HG02981 (cell line): ENCODE measurements at regions not wholly inside any gene's neighbourhood (a gene's known extent, or its start where the extent isn't known, plus 50 kb on each side); places are given as distances from the start of the nearest gene placed in this dataset.
"Not testable (repeated sequence)": the region's sequence is repeated elsewhere in the genome, so short reads cannot be mapped to it uniquely, and the experiment has no call there.

Source experiments
- ATAC-seq: cut with Tn5 transposase; IDR thresholded peaks from one replicate; pipeline ENCODE4 v1.9.1; 2021; ENCODE audit warnings: mild to moderate bottlenecking, moderate library complexity; ENCODE audit not compliant: unreplicated experiment

DNA sequence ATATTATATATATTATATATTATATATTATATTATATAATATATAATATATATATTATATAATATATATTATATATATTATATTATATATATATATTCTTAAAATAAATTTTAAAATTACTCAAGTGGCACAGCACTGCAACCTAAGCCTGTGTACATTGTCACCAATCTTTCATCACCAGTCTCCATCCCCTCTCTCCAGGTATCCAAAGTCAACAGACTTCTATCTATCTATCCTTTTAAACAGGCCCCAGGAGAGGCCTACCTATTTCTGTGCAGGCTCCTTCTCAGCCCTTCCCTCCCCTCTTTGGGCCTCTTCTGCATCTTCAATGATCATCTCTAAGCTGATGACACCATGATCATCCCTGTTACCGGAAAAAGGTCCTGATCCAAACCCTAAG, 111.7 kb downstream of the RHOU start:
- ATAC-seq, result no peak

DNA sequence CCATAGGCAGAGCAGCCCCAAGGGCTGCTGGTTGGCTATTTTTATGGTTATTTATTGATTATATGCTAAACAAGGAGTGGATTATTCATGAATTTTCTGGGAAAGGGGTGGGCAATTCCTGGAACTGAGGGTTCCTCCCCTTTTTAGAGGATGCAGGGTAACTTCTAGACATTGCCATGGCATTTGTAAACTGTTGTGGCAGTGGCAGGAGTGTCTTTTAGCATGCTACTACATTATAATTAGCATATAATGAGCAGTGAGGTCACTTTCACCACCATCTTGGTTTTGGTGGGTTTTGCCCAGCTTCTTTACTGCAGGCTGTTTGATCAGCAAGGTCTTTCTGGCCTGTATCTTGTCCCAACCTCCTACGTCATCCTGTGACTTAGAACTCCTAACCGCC, 112.2 kb downstream of the RHOU start:
- not testable (repeated sequence) for ATAC-seq

DNA sequence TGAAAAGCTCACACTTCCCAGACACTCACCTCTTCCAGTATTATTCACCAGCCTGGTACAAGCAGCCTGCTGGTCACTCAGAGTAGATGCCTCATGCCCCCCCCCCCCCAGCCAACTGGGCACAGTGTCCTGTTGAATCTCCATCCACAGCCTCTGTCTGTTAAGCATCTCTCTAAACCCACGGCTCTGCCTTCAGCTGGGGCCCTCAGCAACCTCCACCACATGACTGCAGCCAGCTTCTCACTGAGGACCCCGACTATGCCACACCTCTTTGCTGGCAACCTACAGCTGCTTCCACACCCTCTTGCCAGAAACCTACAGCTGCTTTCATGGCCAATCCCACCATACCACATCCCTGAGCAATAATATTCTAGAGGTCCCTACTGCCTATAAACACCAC, 113.1 kb downstream of the RHOU start:
- ATAC-seq, result no peak

DNA sequence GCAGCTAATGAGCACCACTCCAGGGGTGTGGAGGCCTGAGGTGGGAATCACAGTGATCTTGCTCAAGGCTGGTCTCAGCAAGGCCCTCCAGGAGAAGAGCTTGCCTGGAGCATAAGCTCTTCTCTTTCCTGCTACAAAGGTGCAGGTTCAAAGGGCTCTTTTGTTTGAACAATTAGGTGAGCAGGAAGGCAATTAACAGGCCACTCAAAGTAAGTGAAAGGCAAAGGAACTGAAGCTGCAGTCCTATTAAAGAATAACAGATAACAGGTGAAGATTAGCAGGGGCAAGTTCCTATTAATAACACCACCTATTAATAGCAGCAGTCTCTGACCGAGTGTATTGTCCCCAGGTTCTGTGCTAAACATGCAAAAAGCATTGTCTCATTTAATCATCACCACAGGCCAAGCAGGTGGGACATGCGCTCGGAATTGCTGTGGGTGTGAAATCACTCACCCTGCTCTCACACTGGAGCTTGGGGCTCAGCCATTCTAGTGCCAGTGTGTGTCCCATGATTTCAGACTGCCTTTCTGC, 113.8 kb downstream of the RHOU start:
- ATAC-seq, result peak; percentile 81

DNA sequence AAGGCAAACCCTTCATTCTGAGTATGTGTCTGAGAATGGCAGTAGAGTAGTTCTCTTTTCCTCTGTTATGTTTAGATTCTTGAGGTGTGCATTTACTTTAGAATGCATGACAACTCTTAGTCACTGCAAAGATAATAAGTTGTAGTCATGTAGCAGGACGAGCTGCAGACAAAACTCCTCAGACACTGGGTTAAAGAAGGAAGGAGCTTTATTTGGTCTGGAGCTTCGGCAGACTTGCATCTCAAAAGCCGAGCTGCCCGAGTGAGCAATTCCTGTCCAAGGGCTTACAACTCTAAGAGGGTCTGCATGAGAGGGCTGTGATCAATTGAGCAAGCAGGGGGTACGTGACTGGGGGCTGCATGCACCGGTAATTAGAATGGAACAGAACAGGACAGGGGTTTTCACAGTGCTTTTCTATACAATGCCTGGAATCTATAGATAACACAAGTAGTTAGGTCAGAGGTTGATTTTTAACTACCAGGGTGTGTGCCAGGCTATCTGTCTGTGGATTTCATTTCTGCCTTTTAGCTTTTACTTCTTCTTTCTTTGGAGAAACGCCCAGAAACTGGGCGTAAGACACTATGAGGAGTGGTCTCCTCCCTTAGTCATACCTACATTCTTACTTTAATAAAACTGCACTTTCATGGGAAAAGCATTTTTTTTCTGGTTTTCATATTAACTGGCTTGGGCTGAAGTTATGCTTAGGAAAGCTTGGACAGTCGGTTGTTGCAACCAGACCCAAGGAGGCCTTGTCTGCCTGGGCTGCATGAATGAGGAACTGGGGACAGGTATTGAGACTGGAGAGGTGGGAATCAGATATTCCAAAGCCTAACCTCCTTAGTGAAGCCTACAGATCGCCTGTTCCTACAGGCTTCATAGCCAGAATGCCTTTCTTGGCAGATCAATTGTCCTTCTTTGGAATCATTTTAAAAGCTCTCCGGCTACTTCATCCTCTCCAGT, 115.1 kb downstream of the RHOU start:
- ATAC-seq, result no peak

DNA sequence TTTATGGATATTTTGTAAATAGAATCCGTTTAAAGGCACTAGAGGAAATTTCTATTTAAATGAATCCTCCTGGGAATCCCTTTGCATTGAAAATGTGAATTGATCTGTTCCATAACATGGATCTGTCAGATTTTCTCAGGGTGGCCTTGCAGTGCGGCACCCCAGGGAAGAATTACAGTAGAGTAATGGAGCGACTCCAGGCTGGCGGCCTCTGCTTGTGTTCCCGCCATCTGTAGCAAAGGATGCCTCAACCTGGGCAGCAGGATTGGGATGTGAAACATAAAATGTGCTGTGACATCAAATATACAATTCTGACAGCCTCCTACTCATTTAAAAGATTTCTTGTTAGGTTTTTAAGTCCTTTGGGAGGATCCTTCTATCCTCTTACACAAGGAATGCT, 115.9 kb downstream of the RHOU start:
- no peak for ATAC-seq

DNA sequence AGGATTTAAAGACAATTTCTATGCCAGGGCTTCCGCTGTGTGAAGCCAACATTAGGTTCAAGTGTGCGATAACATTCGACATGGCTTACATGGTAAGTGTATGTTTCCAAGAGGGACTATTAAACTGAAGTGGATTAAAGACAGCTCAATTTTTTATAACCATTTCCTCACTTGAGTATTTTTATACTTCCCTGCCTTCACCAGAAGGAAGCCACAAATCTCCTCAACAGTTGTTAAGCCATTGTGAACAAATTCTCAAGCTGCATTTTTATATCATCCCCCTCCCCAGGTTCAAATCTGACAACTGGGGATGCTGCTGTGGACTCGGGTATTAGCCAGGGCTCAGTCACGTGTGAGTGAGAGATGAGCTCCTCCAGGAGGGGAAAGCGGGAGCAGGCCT, 116.3 kb downstream of the RHOU start:
- ATAC-seq, result no peak

DNA sequence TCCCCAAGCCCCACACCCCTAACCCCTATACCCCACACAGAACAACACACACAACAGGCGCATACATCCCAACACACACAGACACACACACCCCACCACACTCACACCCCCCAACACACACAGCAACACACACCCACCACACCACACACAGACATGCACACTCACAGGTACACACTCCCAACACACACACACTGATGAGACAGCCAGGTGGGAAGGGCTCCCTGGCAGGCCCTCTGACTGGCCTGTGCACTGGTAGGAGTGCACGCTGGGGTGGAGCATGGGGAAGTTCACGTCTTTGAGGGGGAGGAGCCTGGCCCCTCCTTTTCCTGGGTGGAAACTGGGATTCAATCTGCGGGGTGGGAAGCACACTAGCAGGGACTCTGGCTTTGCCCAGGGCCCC, 116.7 kb downstream of the RHOU start:
- ATAC-seq, result no peak

DNA sequence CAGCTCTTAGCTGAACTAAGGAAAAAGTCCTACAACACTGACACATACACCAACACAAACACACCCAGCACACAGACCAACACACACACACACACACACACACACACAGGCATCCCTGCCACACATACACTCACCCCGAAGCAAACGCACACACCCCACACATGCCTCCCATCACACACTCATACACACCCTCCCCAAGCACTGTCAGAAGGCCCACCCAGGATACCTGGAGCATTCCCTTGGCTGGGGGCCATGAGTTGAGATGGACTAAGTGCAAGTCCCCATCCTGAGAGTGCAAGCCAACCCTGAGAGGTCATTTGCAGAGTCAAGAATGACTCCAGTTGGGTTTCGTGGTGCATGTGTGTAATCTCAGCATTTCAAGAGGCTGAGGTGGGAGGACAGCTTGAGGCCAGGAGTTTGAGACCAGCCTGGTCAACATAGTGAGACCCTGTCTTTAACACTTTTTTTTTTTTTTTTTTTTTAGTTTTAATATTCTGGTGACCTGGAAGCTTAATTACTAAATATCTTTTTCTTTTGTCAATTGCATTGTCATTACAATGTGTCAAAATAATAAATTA, 117.3 kb downstream of the RHOU start:
- no peak for ATAC-seq

DNA sequence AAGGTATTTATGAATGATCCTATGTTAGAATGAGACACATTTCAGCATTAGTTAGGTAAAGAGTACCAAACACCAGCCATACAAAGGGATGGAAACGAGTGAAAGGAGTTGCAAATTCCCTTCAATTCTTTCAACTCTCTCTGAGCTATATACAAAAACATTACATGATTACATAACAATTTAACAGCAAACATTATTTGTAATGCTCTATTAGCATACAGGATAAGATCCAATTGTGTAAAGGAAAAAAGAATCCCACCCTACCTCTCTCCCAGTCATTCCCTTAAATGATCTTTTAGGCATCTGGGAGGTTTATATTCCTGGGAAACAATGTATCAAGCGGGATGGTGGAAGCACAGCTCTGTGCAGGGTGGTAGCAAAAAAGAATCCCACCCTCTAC, 117.9 kb downstream of the RHOU start:
- ATAC-seq, result no peak

DNA sequence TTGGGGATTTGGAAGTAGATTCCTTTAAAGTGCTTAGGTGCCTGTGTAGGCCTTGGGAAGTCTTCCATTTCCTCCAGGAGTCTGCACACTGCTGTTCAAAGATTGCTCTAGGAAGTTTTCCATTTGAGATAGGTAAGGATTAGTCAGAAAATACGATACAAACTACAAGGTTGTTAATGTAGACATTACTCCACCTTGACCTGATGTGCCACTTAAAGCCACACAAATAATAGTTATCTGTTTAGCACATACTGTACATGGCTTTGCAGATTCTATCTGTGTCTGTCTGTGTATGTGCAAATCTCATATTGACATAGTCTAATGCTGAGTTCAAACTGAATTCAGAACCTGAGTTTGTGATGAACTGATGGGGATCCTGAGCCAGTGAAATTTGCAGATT, 118.4 kb downstream of the RHOU start:
- no peak for ATAC-seq

DNA sequence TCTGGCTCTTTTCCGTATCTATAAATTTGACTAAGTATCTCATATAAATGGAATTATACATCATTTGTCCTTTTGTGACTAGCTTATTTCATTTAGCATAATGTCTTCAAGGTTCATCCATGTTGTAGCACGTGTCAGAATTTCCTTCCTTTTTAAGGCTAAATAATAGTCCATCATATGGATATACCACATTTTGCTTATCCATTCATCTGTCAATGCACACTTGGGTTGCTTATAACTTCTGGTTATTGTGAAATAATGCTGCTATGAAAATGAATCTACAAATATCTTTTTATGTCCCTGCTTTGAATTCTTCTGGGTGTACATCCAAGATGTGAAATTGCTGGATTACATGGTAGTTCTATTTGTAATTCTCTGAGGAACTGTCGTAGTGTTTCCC, 119.6 kb downstream of the RHOU start:
- no peak for ATAC-seq

DNA sequence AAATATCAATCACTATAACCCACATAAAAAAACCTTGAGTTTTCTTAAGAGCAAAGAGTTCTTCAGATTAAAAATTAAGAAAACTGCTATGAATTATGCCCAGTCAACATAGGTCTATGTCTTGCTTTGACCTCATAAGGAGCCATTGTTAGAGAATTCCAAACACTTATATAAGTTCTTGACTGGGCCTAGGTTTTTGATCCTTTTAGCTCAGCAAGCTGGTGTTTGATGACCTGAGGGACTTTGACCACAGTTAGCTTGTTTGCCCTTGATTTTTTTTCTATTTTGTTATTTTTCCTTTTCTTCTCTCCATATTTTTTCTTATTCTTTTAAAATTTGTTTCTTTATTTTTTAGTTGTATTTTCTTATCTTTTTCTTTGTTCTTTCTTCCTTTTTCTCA, 122.3 kb downstream of the RHOU start:
- no peak for ATAC-seq

DNA sequence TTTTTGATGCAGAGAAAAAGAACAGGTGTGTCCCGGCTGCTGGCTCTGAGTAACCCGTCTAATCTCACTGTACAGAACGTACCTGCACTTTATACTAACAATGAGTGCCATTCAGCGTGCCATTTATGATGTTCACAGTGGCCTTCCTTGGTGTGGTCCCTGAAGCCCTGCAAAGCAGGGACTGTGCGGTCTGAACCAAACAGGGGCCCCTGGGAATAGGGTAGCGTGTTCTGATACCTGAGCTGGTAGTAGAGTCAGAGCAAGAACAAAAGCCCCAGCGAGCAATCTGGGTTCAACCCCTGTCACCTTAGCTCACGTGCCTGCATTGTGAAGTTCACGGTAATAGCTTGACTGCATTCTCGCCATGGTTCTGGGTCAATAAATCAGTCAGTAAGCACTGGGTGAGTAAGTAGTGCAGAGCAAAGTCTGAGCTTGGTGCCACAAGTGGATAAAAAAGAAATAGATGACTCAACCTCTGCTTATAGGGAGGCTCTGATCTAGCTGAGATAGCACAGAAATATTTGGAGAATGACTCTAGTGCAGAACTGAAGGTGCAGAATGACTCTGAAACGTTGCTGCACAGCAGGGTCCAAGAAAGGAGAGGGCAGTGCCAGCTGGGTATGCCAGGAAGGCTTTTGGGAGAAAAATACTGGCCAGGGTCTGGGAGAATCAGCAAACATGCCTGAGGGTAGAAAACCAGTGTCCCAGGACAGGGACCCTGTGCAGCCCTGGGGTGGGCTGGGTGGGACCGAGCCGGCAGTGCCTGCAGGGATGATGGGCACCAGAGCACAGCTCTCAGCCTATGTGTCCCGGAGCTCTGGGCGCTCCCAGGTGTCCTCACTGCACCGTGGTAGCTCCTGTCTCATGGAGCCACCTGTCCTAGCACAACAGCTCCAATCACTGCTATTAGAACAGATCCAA, 125.9 kb downstream of the RHOU start:
- ATAC-seq, result peak; percentile 68

DNA sequence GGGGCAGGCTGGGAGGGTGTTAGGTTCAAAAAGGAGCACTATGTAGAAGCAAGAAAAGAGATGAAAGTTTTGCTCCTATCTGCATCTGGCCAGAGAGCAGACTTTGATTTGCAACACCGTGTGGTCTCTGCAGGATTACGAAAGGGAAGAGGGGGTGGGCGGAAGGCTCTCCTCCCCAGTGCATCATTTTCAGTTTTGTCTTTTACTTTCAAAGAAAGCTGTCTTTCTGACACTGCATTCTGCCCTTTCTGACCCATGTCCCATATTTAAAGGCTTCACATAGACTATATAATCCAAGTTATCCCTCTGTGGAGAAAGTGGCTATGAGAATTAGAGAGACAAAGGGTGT, 126.5 kb downstream of the RHOU start:
- no peak for ATAC-seq

DNA sequence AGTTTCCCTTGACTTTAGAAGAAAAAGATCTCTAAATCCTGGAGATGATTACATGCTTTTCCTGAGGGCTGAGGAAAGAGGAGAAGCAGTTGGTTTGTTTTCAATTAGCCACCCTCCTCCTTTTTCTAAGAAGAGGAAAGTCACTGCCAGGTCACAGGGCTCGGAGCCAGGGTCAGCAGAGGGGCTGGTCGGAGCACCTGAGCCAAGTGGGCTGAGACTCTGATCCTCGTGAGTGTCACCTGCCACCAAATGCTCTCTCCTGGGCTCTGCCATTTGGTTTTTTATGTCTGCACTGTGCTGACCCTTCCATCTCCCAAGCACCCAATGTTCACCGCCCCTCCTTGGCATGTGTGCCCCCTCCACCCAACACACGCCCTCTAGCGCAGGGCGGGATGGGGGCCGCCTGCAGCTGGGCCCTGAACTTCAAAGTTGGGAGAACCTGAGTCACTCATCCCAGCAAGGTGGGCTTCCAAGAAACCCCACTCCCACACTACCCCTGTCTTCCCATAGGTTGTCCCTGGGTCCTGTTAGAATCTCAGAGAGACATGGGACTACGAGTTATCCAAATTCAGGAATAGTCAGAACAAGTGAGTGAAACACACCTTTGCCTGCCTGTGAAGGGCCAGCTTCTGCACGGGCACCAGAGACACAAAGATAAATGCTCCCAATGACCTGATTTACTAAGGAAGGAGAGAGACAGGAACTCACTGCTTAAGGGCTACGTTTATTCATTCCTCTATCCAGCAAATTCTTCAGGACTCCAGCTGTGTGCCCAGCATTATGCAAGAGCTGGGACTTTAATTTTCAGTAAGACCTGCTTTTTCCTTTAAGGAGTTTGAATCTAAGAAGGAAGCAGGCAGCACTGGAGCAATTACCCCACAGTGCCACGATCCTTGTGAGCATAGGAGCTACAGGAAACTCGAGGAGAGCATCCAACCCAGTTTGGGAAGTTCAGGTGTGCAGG, 127.5 kb downstream of the RHOU start:
- no peak for ATAC-seq

DNA sequence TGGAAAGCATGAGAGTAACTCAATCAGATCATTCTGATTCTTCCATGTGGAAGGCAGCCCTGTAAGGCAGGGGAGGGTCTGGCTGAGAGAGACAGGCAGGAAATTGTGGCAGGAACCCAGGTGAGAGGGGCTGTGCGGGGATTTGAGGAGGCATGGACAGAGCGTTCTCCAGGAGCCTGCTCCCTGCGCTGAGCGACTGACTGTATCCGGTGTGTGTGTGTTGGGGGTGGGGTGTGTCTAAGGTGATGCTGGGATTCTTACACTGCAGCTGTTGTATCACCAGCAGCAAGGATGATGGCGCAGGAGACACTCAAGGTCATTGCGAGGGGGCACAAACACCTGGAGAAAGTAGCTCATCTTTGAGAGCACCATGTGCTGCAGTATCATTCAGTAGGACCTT, 128.5 kb downstream of the RHOU start:
- ATAC-seq, result no peak

DNA sequence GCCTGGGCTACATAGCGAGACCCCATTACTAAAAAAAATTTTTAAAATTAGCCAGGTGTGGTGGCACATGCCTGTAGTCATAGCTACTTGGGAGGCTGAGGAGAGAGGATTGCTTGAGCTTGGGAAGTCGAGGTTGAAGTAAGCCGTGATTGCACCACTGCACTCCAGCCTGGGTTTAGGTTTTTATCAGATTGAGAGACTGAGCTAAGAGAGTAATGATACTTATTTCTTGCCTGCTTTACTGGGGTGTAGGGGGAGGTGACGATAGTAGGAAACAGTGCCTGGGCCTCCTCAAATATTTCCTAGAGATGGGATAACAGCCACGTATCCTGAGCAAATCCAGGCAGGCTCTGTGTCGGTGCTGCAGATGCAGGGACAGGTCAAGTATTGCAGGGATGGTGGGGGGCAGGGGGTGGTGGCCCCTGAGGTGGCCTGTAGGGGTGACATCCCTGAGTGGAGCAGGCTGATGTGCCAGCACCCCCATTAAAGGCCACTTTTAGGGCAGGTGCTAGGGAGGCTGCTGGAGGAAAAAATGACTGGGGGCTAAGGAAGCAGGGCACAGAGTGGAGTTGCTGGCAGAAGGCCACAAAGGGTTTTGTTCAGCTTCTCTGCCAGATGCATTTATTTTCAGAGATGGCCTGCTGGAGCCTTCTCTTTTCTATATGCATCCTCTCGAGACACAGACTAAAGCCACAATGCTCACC, 130.5 kb downstream of the RHOU start:
- no peak for ATAC-seq

DNA sequence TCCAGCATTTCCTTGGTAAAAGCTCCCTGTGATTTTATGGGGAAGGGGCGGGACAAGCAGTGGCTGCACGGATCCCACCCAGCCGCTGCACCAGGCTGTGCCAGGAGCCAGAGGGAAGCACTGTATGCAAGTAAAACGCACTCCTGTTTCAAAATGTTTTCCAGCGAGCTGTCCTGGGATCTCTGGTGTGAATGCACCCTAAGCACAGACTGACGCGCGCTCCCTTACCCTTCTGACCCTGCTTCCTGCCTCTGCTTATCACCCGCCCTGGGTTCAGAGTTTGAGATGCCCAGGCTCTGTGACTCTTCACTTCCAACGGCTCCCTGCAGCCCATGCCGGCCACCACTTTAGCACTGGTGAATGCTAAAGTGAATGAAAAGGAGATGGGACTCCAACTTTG, 131.2 kb downstream of the RHOU start:
- ATAC-seq, result no peak
